HG03565 (cell line): ENCODE measurements at regions not wholly inside any gene's neighbourhood (a gene's known extent, or its start where the extent isn't known, plus 50 kb on each side); places are given as distances from the start of the nearest gene placed in this dataset.

Source experiments
- ATAC-seq: cut with Tn5 transposase; IDR thresholded peaks from one replicate; pipeline ENCODE4 v1.9.1; 2021; ENCODE audit warnings: mild to moderate bottlenecking, moderate library complexity; ENCODE audit not compliant: unreplicated experiment

DNA sequence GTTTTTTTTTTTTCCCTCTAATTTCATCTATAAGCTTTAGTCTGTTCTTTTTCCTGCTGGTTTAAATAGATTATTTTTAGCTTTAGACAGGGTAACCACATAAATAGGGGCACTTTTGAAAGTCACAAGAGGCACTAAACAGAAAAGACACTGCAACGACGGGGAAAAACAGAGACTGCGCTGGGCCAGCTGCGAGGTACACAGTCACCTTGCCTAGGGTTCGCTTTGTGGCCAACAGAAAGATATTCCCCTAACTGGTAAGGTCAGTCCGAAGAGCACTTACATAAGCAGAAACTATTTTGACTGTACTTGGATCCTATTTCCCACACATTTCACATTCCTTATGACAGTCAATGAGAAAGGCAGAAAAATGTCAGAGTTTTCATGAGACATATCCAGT, 175.6 kb upstream of the PHF14 start:
- no peak for ATAC-seq

GRCh38 chr7:10799475-10799874, 174.2 kb upstream of the PHF14 start:
- no peak for ATAC-seq

- ATAC-seq = no peak
Measured at GRCh38 chr7:10802011-10802410, 171.7 kb upstream of the PHF14 start.

GRCh38 chr7:10802526-10802925, 171.1 kb upstream of the PHF14 start:
- no peak for ATAC-seq

- no peak for ATAC-seq
Measured at GRCh38 chr7:10803720-10804119, 170.0 kb upstream of the PHF14 start.

GRCh38 chr7:10804770-10805169, 168.9 kb upstream of the PHF14 start:
- ATAC-seq = no peak

- no peak for ATAC-seq
Measured at GRCh38 chr7:10815546-10815945, 158.1 kb upstream of the PHF14 start.

DNA sequence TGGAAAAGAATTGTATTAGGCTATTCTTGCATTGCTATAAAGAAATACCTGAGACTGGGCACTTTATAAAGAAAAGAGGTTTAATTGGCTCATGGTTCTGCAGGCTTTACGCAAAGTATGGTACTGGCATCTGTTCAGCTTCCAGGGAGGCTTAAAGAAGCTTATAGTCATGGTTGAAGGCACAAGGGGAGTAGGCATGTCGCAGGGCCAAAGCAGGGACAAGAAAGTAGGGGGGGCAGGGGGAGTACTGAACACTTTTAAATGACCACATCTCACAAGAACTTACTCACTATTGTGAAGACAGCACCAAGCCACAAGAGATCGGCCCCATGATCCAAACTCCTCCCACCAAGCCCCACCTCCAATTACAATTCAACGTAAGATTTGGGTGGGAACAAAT, 152.5 kb upstream of the PHF14 start:
- no peak for ATAC-seq

DNA sequence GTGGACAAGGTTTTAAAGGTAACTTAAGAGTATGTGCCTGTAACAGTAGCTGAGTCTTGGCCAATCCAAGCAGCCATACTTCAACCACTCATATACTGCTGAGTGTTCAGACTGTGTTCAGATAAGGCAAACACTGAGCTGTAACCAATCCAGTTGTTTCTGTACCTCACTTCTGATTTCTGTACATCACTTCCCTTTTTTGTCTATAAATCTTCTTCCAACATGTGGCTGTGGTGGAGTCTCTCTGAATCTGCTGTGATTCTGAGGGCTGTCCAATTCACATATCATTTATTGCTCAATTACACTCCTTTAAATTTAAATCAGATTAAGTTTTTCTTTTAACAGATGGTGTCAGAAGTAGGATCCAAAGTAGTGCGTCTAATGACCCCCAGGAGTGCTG, 149.5 kb upstream of the PHF14 start:
- ATAC-seq = no peak

- ATAC-seq = no peak
Measured at GRCh38 chr7:10838228-10838627, 135.4 kb upstream of the PHF14 start.

DNA sequence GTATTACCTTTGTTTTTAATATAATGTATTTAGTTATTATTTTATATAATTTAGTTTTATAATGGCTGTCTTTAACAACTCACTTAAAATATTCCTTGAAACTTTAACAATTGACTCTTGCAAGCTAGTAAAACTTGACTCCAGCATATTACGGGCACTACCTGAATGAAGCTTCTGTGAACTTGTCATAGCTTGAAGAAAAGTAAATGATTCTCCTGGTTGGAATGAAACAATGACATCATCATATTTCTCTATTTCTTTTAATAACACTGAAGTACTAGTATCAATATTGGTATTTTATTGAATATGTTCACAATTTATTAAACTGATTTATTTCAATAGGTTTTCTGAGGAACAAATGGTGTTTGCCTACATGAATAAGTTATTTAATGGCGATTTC, 128.4 kb upstream of the PHF14 start:
- no peak for ATAC-seq

DNA sequence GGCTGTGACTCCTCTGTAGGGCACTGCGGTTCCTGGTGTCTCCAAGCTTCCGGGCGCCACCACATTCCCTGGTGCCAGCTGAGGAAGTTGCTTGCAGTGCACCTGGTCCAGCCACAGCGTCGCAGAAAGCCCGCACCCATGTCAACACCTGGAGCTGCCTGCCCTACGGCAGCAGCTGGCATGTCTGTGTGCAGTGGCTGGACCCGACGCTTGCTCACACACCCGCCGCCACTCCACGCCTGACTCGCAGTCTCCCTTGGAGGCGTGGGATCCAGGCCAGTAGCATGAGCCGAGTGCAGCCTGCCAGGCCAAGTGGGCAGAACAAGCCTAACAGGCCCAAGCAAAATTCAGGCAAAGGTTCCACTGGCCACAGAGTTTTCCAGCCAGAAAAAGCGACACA, 118.1 kb upstream of the PHF14 start:
- ATAC-seq = no peak

DNA sequence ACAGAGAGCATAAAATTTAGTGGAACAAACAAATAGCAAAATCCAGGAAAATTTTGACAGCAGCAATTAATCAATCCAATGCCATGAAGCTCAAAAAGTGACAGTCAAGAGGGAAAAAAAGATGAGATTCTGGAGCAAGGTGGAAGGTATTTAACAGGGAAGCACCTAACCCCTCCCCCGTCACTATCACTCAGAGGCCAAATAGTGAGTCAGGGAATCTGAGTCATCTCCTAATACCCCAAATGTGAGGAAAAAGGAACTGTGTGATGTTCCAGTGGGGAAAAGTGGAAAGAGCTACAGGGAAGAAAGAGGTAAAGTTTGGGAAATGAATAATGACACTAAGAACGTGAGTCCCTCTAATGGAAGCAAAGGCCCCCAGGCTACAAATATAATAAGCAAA, 113.2 kb upstream of the PHF14 start:
- no peak for ATAC-seq

- no peak for ATAC-seq
Measured at GRCh38 chr7:10863476-10863875, 110.2 kb upstream of the PHF14 start.

DNA sequence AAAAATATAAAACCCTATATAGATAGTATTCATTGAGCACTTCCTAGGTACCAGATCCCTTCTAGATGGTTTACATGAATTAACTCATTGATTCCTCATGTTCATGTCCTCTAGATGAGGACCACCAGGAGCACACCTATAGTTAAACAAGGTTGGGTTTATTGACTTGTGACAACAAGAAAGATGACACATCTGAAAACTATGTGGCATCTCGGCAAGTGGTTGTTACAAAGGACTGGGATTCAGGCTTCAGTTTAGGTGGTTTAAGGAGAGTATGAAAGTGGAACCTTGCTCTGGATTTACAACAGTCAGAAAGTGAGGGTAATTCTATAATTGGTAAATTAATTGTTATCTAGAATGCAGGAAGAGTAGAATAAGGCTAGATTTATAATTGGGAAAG, 99.0 kb upstream of the PHF14 start:
- no peak for ATAC-seq

- no peak for ATAC-seq
Measured at GRCh38 chr7:10875080-10875479, 98.6 kb upstream of the PHF14 start.

GRCh38 chr7:10888861-10889260, 84.8 kb upstream of the PHF14 start:
- peak; percentile 7 for ATAC-seq

GRCh38 chr7:10889266-10889898, 84.3 kb upstream of the PHF14 start:
- peak; percentile 99 for ATAC-seq

DNA sequence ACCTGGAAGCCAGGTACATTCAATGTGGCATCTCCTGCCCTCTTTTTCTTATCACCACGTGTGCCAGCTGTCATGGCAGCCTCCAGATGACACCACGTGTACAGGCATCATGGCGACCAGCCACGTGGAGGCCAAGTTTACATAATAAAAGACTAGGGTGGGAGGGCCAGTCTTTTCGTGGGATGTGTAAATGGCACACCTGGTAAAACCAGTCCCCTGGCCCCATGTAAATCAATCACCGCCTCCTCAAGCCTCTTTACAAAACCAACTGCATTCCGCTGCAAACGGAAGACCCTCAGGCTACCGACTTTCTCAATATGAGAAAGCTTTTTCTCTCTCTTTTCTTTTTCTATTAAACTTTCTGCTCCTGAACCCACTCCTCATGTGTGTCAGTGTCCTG, 65.1 kb upstream of the PHF14 start:
- ATAC-seq = no peak

GRCh38 chr7:10910447-10910846, 63.2 kb upstream of the PHF14 start:
- ATAC-seq = no peak

DNA sequence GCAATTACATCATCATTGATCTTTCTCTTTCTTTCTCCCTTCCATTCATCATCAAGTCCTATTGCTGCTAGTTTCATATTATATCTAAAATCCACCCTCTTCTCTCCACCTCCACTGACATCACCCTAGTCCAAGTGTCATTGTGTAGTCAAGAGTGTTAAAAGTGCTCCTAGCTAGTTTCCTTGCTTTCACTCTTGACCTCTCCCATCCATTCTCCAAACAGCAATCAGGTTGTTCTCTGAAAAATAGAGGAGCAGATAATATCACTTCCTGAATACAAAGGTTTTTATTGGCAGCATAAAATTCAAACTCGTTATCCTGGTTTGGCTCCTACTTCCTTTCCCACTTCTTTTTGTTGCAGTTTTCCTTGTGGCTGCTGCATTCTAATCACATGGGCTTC, 61.6 kb upstream of the PHF14 start:
- no peak for ATAC-seq

- no peak for ATAC-seq
Measured at GRCh38 chr7:10913457-10913856, 60.2 kb upstream of the PHF14 start.

DNA sequence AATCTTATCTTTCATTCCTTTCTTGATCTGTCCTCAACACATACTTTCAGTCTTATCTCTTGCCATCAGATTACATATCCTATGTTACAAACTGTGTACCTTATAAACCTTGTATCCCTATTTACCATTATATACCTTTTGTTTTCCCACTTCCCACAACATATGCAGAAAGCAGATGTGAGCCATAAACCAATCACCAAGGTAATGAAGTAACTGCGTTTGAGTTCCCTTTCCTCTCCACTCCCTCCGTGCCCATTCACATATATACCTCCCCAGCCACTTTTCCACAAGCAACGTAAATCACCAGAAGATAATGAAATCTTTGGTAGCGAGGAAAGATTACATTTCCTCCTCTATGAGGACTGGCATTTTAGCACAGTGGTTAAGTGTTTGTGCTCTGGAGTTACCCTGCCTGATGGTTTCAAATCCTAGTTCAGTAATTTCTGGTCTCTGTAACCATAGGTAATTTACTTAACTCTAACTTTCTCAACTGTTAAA, 55.5 kb upstream of the PHF14 start:
- ATAC-seq = no peak
